GM19395 (cell line): ENCODE measurements at regions not wholly inside any gene's neighbourhood (a gene's known extent, or its start where the extent isn't known, plus 50 kb on each side); places are given as distances from the start of the nearest gene placed in this dataset.
"Not testable (repeated sequence)": the region's sequence is repeated elsewhere in the genome, so short reads cannot be mapped to it uniquely, and the experiment has no call there.

Source experiments
- ATAC-seq: cut with Tn5 transposase; IDR thresholded peaks from one replicate; pipeline ENCODE4 v1.9.1; 2021; ENCODE audit warnings: mild to moderate bottlenecking, moderate library complexity; ENCODE audit not compliant: unreplicated experiment

DNA sequence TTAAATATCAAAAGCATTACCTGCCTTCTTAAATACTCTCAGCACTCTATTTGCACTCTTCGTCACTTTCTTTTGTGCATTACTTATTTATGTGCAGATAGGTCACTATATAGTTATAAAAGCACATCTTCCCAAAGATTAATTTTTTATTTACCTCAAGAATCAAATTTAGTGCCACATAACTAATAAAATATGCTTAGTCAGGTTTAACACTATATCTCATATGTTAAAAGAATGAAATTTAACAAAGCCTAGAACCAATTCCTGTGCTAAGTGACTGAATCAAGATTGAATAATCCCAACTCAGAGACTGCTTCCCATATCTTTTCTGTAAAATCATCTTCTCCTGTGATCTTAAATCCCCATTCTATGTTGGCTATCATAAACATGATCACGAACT, 957.5 kb upstream of the NXPH2 start:
- ATAC-seq, result no peak

- no peak for ATAC-seq
These were observed 950.0 kb upstream of the NXPH2 start for GRCh38 chr2:139730197-139730596.

DNA sequence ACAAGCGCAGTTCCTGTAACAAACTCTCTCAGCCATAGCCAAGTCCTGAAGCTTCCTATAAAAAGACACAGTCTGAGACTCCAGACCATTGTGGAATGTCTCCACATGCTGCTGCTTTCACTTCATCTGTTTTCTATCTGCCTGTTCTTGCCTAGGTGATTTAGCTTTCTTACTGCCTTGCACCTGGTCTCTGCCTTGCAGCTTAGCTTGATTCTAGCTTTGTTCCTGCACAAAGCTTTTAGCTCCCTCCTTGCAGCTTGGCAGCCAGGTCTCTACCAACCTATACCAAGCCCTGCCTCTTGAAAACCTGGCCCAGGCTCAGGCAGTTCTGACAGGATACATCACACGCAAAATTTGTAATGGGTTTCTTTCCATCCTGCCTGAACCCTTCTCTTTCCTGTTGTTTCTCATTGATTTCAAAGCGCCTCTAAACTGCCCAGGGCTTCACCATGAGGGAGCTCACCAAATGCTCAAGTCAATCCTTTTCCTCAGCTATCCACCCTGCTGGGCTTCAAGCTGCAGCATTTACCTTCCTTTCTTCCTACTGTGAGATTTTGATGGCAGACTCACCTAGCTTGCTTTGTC, 941.3 kb upstream of the NXPH2 start:
- no peak for ATAC-seq

DNA sequence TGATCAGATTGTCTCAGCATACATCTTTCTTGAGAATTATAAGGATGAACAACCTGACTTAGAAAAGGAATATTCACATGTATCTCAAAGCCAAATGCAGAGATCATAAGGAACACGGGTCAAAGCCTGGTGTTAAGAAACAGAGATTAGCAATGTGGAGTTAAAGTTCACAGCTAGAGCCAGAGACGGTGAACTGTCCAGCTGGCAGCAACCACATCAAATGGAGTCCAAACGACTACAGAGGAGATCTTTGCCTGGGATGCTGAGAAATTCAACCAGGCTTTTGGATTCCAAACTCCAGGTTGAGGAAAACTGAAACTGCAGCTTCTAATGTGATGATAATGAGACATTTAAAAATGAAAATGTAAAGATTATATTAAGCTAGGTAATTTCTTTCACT, 939.9 kb upstream of the NXPH2 start:
- no peak for ATAC-seq

- ATAC-seq, result no peak
These were observed 924.4 kb upstream of the NXPH2 start for GRCh38 chr2:139704606-139705005.

DNA sequence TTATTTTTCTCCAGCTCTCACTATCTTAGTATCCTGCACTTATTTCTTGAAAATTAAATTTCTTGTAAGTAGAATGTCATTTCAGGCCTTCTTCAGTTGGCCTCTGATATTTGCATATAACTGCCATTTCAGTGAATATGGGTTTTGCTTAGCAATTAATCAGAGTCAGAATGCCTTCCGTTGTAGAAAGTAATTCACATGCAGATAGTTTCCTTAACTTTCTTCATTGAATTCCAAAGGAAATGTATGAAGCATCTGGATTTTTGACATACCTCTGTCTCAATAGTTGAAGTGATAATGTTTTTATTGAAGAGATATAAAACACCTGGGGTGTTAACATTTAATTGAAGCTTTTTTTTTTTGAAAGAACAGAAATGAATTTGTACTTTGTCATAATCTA, 914.1 kb upstream of the NXPH2 start:
- no peak for ATAC-seq

- no peak for ATAC-seq
These were observed 906.0 kb upstream of the NXPH2 start for GRCh38 chr2:139686205-139686604.

DNA sequence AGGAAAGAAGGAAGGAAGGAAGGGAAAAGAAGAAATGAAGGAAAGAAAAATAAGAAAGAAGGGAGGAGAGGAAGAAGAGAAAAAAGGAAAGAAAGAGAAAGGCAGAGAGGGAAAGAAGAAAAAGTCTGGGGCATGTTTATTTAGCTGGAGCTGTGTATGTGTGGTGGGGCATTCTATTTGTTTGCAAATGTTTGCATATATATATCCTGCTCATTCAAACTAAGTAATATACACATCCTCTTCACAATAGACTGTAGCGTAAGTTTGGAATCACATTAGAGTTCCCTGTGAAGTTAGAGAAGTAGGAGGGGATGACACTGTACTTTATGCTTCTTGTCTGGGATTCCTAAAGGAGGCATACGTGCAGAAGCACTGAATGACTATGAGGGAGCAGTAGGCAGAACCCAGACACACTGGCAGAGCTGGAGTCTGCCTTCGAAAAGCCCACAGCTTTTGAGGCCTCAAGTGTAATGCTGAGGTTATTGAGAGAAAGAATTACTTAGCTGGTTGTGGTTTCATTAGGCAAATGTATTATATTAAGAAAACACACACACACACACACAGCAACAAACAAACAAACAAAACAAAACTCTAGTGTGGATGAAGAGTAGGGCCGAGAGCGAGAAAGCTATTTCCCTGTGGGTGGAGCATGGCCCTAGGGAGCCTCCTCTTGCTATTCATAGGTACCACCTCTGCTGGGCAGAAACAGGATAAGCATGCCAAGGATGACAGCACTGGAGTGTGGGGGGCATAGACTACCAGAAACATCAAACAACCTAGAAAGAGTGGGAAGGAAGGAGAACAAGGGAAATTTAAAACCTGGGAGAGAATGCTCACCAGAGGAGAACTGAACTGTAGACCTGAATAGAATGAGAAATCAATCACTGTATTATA, 905.1 kb upstream of the NXPH2 start:
- no peak for ATAC-seq

- no peak for ATAC-seq
These were observed 904.2 kb upstream of the NXPH2 start for GRCh38 chr2:139684286-139684860.

- no peak for ATAC-seq
These were observed 894.4 kb upstream of the NXPH2 start for GRCh38 chr2:139674577-139674976.

DNA sequence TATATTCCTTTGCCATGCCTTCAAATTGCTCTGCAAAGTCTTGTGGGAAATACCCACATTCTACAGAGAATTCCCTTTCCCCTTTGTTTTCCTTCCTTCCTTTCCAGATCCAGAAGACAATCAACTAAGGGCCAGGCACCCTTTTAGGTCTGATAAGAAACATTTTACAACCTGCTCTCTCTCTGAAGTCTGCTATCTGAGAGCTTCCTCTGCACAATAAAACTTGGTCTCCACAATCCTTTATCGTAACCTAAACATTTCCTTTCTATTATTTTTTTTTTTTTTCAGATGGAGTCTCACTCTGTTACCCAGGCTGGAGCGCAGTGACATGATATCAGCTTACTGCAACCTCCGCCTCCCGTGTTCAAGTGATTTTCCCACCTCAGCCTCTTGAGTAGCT, 893.3 kb upstream of the NXPH2 start:
- not testable (repeated sequence) for ATAC-seq

DNA sequence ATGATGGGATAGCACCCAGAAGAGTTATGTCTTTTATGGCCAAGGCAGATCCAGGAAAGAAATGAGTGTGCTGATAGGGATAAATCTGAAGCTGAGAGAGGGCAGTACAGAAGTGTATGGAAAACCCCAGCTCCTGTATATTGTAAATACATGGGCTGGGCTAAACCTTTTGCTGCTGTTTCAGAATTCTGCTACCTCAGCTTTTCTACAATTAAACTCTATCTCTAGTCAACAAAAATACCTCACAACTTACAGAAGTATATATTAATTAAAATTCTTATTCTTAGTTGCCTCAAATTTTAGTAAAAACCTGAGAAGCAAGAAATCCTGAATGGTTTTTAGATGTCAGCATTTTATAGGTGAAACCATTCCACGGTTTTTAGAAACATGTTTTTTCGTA, 889.5 kb upstream of the NXPH2 start:
- no peak for ATAC-seq

DNA sequence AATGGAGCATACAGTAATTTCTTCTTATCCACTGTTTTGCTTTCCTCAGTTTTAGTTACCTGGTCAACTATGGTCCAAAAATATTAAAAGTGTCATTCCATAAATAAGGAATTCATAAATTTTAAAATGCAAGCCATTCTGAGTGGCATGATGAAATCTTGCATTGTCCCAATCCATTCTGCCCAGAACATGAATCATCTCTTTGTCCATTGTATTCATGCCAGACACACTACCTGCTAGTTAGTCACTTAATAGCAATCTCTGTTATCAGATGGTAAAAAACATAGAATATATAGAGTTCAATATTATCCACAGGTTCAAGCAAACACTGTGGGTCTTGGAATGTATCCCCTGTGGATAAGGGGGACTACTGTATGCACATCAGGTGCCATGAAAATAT, 872.2 kb upstream of the NXPH2 start:
- ATAC-seq, result no peak

DNA sequence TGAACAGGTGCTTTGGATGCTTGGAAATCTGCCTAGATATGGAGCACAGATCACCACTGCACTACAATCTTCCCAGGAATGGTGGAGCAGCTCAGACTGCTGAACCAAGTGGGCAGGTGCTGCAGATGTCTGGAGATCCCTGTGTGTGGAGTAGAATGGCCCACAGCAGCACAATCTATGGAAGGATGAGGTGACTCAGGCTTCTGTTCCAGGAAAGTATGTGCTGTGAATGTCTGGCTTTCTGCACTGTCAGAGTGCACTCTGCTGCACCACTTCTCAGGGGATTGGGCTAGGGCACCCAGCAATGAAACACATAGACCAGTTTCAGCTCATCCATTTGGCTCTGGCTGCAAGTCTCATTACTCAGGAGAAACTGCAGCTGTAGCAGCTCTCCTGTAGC, 865.4 kb upstream of the NXPH2 start:
- ATAC-seq, result no peak

DNA sequence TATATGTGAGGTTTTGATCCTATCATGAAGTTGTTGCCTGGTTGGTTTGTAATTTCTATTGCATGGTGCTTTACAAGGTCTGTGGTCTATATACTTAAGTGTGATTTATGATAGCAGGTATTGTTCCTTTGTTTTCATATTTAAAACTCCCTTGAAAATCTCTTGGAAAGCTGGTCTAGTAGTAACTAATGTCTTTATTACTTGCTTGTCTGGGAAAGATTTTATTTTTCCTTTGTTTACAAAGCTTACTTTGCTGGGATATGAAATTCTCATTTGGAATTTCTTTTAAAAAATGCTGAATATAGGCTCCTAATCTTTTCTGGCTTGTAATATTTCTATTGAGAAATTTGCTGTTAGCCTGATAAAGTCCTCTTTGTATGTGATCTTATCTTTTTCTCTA, 862.9 kb upstream of the NXPH2 start:
- ATAC-seq, result no peak

DNA sequence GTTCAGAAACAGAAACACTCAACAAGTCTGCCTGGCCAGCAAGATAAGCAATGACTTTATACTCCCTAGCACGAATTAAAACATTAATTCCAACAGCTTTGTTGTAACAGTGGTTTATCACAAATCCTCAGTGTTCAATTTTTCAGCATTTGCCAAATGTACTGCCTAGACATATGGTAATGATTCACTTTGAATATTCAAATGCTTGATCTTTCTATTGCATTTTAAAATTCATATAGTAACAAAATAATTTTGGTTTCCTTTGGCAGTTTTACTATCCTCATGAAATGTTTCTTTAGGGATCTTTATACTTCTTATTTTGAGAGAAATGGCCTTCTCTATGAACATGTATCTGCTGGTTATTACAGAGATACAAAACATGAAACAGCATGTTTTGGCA, 851.8 kb upstream of the NXPH2 start:
- ATAC-seq, result no peak

DNA sequence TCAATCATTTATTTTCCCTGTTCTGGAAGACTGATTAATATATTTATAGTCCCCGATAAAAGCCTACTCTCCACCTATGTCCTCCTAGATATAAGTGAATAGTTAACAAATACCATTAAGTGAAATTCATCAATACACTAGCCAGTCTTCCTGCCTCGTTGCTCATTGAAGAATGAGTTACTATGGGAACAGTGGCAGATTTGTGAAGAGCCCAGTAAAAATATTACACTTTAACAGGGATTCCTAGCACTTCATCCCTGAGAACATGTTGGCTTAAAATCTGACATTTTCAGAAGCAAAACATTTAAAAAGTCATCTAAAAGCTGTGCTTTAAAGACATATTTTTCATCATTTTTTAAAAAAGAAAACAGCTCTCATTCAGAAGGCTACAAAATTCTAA, 848.7 kb upstream of the NXPH2 start:
- ATAC-seq, result no peak

GRCh38 chr2:139626128-139626527, 845.9 kb upstream of the NXPH2 start:
- ATAC-seq, result no peak

DNA sequence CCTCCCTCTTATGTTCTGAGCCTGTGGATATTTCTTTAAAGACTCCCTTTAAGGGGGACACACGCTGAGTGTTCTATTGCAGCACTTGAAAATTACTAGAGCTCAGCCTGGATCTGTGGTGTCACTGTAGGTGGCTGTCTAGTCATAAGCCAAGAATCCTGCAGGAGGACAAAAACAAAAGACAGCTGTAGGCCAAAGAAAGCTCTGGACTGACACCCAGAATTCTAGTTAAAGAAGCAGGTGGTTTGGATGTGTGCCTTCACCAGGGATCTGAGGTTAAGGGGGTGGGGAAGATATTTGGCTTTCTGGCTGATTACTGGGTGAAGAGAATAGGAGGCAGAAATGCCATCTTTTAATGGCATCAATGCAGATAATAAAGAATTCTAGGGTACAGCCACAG, 842.5 kb upstream of the NXPH2 start:
- no peak for ATAC-seq

GRCh38 chr2:139617747-139618146, 837.6 kb upstream of the NXPH2 start:
- no peak for ATAC-seq

DNA sequence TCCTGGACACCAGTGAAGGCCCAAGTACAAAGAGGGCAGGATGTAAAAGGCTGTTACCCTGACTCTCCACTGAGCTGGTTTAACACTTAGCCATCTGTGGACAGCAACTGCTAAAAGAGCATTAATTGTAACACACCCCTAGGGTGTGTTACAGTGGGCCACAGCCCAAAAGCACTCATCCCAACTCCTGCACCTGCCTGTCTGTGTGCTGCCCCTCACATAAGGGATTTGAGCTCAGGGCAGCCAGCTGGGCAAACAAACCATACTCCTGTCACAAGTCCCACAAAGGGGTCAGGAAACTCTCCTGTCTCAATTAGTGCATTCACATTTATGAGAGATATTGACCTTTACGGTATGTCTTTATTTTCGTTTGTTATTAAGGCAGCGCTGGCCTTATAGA, 833.1 kb upstream of the NXPH2 start:
- ATAC-seq, result no peak

- no peak for ATAC-seq
These were observed 830.3 kb upstream of the NXPH2 start for GRCh38 chr2:139610512-139610911.
